K562 (cell line): ENCODE measurements at regions not wholly inside any gene's neighbourhood (a gene's known extent, or its start where the extent isn't known, plus 50 kb on each side); places are given as distances from the start of the nearest gene placed in this dataset.

Source experiments
- ARHGAP35 ChIP-seq: fragments of 450-650 bp; IDR thresholded peaks from 2 replicates; pipeline ENCODE4 v1.6.1; 2018; ENCODE audit not compliant: partially characterized antibody
- BCL6 ChIP-seq: fragments of 250-450 bp; sonication (Bioruptor Pico); IDR thresholded peaks from 2 replicates; pipeline ENCODE4 v1.4.0; 2020
- BRF1 ChIP-seq: IDR thresholded peaks from 3 replicates; pipeline ENCODE4 v1.6.1; 2011; ENCODE audit warnings: borderline replicate concordance, mild to moderate bottlenecking; ENCODE audit not compliant: insufficient read length; ENCODE audit errors: extremely low read depth
- EP300 ChIP-seq: IDR thresholded peaks from 2 replicates; pipeline ENCODE4 v1.6.1; 2012; ENCODE audit warnings: low read length, improper control_type of control experiment
- JUND ChIP-seq, 2 experiments: IDR thresholded peaks; 2 replicates in 1 of 2; 3 replicates in 1 of 2; pipeline ENCODE4 v1.6.1; 2011; ENCODE audit warnings: borderline replicate concordance in 2 of 2, low read depth in 2 of 2, low read length in 2 of 2, improper control_type of control experiment in 1 of 2, missing biosample characterization in 1 of 2, missing genetic modification characterization in 1 of 2, missing genetic modification reagents in 1 of 2
- NFIC ChIP-seq: fragments of 450-650 bp; IDR thresholded peaks from 2 replicates; pipeline ENCODE4 v1.6.1; 2017; ENCODE audit warnings: mild to moderate bottlenecking, inconsistent platforms
- PHF8 ChIP-seq: fragments of 200-600 bp; sonication (generic); IDR thresholded peaks from 2 replicates; pipeline ENCODE4 v1.6.1; 2012; ENCODE audit warnings: mixed run types, mild to moderate bottlenecking, inconsistent platforms, low read length, moderate library complexity, borderline replicate concordance
- POLR2AphosphoS5 ChIP-seq: IDR thresholded peaks from 2 replicates; pipeline ENCODE4 v1.6.1; 2011; ENCODE audit warnings: mild to moderate bottlenecking, low read depth, low read length, moderate library complexity; ENCODE audit not compliant: control insufficient read depth, insufficient read depth
- RAD21 ChIP-seq, 2 experiments: fragments of 250-450 bp in 1 of 2; fragments of 450-650 bp in 1 of 2; sonication (Bioruptor Pico) in 1 of 2; formaldehyde crosslinking in 1 of 2; IDR thresholded peaks in 1 of 2; conservative IDR thresholded peaks in 1 of 2; 2 replicates each; pipeline versions ENCODE4 v1.4.0 to v1.8.0; 2020 to 2022; ENCODE audit warnings: mild to moderate bottlenecking in 2 of 2, moderate library complexity in 1 of 2
- SIN3A ChIP-seq, 2 experiments: fragments of 150-350 bp in 1 of 2; IDR thresholded peaks; 2 replicates each; pipeline ENCODE4 v1.6.1; 2011 to 2016; ENCODE audit warnings: borderline replicate concordance in 2 of 2, low read depth in 2 of 2, low read length in 2 of 2, mild to moderate bottlenecking in 2 of 2, moderate library complexity in 2 of 2; ENCODE audit not compliant: control insufficient read depth in 1 of 2
- SMARCA5 ChIP-seq: fragments of 450-650 bp; IDR thresholded peaks from 2 replicates; pipeline ENCODE4 v1.6.1; 2016
- YY1 ChIP-seq, 3 experiments: IDR thresholded peaks; 2 replicates each; pipeline ENCODE4 v1.6.1; 2011; ENCODE audit warnings: low read length in 2 of 3, mild to moderate bottlenecking in 2 of 3, moderate library complexity in 2 of 3, borderline replicate concordance in 1 of 3, control low read depth in 1 of 3, low read depth in 1 of 3; ENCODE audit not compliant: insufficient read depth in 3 of 3, insufficient replicate concordance in 2 of 3, control insufficient read depth in 1 of 3, insufficient read length in 1 of 3; ENCODE audit errors: extremely low read depth in 1 of 3
- ZSCAN29 ChIP-seq: fragments of 450-650 bp; IDR thresholded peaks from 2 replicates; pipeline ENCODE4 v1.6.1; 2017
- TF ChIP-seq, protein P1 (sequence below): sonication (generic); formaldehyde crosslinking; IDR thresholded peaks from 2 replicates; pipeline ENCODE4 v1.8.0; 2023; ENCODE audit warnings: missing genetic modification reagents, mild to moderate bottlenecking, borderline replicate concordance

DNA sequence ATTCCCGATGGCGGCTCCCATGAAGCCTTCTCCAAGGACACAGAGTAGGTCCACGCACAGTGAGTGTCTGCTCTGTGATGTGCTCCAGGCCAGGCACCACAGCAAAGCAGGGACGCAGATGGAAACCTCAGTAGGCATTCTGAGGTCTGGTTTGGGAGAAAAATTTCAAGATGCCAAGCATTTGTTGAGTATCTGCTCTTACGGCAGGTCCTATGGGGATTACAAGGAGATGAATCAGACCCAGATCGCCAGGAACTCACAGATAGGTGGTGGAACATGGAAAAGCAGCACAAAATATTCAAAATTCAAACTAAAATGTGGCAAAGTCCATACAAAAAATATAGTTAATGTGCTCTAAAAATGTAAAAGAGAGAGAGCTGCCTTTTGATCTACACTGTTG is 684.9 kb upstream of the TMEM132C start:
- TF ChIP-seq ARHGAP35 (no peak), YY1 (IDR thresholded peaks at IDR 0.05; ENCODE audit: borderline replicate concordance in 1 of 3, control insufficient read depth in 1 of 3, extremely low read depth in 1 of 3, insufficient read depth in 3 of 3, insufficient read length in 1 of 3, insufficient replicate concordance in 2 of 3, low read depth in 1 of 3, low read length in 2 of 3) (no peak), PHF8 (no peak), ZSCAN29 (no peak), POLR2AphosphoS5 (no peak), NFIC (no peak), JUND (IDR thresholded peaks at IDR 0.05; ENCODE audit: borderline replicate concordance, low read depth, low read length) (no peak), JUND (tag; IDR thresholded peaks at IDR 0.05; ENCODE audit: borderline replicate concordance, low read depth, low read length) (no peak), RAD21 (CRISPR knock-in tag; conservative IDR thresholded peaks at IDR 0.05 in 1 of 2, IDR thresholded peaks at IDR 0.05 in 1 of 2) (no peak), BCL6 (CRISPR knock-in tag) (no peak), SMARCA5 (no peak), SIN3A (IDR thresholded peaks at IDR 0.05; ENCODE audit: borderline replicate concordance in 2 of 2, control insufficient read depth in 1 of 2, low read depth in 2 of 2, low read length in 2 of 2) (no peak), BRF1 (no peak), EP300 (no peak)
- TF ChIP-seq, protein P1, sequence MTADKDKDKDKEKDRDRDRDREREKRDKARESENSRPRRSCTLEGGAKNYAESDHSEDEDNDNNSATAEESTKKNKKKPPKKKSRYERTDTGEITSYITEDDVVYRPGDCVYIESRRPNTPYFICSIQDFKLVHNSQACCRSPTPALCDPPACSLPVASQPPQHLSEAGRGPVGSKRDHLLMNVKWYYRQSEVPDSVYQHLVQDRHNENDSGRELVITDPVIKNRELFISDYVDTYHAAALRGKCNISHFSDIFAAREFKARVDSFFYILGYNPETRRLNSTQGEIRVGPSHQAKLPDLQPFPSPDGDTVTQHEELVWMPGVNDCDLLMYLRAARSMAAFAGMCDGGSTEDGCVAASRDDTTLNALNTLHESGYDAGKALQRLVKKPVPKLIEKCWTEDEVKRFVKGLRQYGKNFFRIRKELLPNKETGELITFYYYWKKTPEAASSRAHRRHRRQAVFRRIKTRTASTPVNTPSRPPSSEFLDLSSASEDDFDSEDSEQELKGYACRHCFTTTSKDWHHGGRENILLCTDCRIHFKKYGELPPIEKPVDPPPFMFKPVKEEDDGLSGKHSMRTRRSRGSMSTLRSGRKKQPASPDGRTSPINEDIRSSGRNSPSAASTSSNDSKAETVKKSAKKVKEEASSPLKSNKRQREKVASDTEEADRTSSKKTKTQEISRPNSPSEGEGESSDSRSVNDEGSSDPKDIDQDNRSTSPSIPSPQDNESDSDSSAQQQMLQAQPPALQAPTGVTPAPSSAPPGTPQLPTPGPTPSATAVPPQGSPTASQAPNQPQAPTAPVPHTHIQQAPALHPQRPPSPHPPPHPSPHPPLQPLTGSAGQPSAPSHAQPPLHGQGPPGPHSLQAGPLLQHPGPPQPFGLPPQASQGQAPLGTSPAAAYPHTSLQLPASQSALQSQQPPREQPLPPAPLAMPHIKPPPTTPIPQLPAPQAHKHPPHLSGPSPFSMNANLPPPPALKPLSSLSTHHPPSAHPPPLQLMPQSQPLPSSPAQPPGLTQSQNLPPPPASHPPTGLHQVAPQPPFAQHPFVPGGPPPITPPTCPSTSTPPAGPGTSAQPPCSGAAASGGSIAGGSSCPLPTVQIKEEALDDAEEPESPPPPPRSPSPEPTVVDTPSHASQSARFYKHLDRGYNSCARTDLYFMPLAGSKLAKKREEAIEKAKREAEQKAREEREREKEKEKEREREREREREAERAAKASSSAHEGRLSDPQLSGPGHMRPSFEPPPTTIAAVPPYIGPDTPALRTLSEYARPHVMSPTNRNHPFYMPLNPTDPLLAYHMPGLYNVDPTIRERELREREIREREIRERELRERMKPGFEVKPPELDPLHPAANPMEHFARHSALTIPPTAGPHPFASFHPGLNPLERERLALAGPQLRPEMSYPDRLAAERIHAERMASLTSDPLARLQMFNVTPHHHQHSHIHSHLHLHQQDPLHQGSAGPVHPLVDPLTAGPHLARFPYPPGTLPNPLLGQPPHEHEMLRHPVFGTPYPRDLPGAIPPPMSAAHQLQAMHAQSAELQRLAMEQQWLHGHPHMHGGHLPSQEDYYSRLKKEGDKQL (CRISPR knock-in tag) = no peak
